HepG2 (cell line): ENCODE measurements at regions not wholly inside any gene's neighbourhood (a gene's known extent, or its start where the extent isn't known, plus 50 kb on each side); places are given as distances from the start of the nearest gene placed in this dataset.

Experiments used
- ATAC-seq: fragments of 200-7000 bp; cut with Tn5 transposase; 3 replicates; pipeline ENCODE4 v1.9.1; 2020; ENCODE audit warnings: mild to moderate bottlenecking, moderate library complexity
- BruUV-seq: library from RNA; stranded (reverse); fragments of 400-500 nt; replicated peaks from 2 replicates; lab custom pipeline; 2021; lab: Mats Ljungman, UMichigan
- CTCF ChIA-PET: fragments of 300-600 bp; formaldehyde crosslinking; extraction: SDS; loops from one replicate; lab custom pipeline; 2021; ENCODE audit warnings: low total read pairs, inconsistent platforms, low intra/inter-chr PET ratio; lab: Yijun Ruan, JAX
- POLR2A ChIA-PET: fragments of 350-600 bp; sonication (Branson Sonifier 250); formaldehyde crosslinking; loops from one replicate; lab custom pipeline; 2020; ENCODE audit warnings: antibody characterized with exemption, inconsistent platforms; lab: Yijun Ruan, JAX
- DNase-seq: peaks from one replicate; pipeline ENCODE4 v3.0.0-alpha.2; 2015; ENCODE audit warnings: low spot score
- FAIRE-seq: peaks from 3 replicates; lab custom pipeline; 2011; peaks lifted over from hg19 to GRCh38; lab: Jason Lieb, UNC
- H2AFZ ChIP-seq: one replicate; pipeline ENCODE4 v1.6.1; 2011; ENCODE audit warnings: low read length, inconsistent platforms
- H3K27ac ChIP-seq: fragments of 300-600 bp; 3 replicates; pipeline ENCODE4 v1.8.0; 2011; ENCODE audit warnings: mixed run types, mild to moderate bottlenecking, mixed read lengths, low read length, inconsistent platforms; ENCODE audit not compliant: insufficient read depth; ENCODE audit errors: extremely low read length
- H3K27me3 ChIP-seq, 2 experiments: fragments of 200-600 bp in 1 of 2; 2 replicates in 1 of 2; 3 replicates in 1 of 2; pipeline versions ENCODE4 v1.6.0 to v1.8.0; 2011; ENCODE audit warnings: low read length in 2 of 2, mild to moderate bottlenecking in 2 of 2, moderate library complexity in 2 of 2, inconsistent platforms in 1 of 2; ENCODE audit not compliant: insufficient read depth in 2 of 2, control insufficient read depth in 1 of 2
- H3K36me3 ChIP-seq, 2 experiments: fragments of 200-600 bp in 1 of 2; replicated peaks in 1 of 2; 2 replicates in 1 of 2; 3 replicates in 1 of 2; pipeline versions ENCODE4 v1.5.1 to v1.8.0; 2011; ENCODE audit warnings: low read length in 2 of 2, inconsistent platforms in 1 of 2; ENCODE audit not compliant: insufficient read depth in 2 of 2, control insufficient read depth in 1 of 2
- H3K4me1 ChIP-seq: 2 replicates; pipeline ENCODE4 v1.5.1; 2012; ENCODE audit warnings: low read length, inconsistent platforms; ENCODE audit not compliant: insufficient read depth
- H3K4me2 ChIP-seq: 2 replicates; pipeline ENCODE4 v1.6.0; 2011; ENCODE audit warnings: low read depth, low read length, inconsistent platforms
- H3K4me3 ChIP-seq, 3 experiments: fragments of 200-600 bp in 1 of 3; sonication (generic), shearing (Covaris generic) in 1 of 3; replicated peaks in 1 of 3; 2 replicates each; pipeline ENCODE4 v1.5.1; 2011 to 2016; ENCODE audit warnings: low read length in 3 of 3, inconsistent platforms in 2 of 3, low read depth in 2 of 3, mild to moderate bottlenecking in 2 of 3, control low read depth in 1 of 3, mixed read lengths in 1 of 3; ENCODE audit not compliant: insufficient read depth in 1 of 3
- H3K79me2 ChIP-seq: one replicate; pipeline ENCODE4 v1.6.1; 2011; ENCODE audit warnings: low read length, inconsistent platforms; ENCODE audit not compliant: insufficient read depth
- H3K9ac ChIP-seq: 2 replicates; pipeline ENCODE4 v1.6.0; 2011; ENCODE audit warnings: mild to moderate bottlenecking, low read depth, low read length, inconsistent platforms; ENCODE audit not compliant: insufficient read depth
- H3K9me3 ChIP-seq: 2 replicates; pipeline ENCODE4 v1.5.1; 2012; ENCODE audit warnings: mild to moderate bottlenecking, low read length
- H4K20me1 ChIP-seq: 2 replicates; pipeline ENCODE4 v1.6.0; 2011; ENCODE audit warnings: inconsistent platforms, mild to moderate bottlenecking, low read length, moderate library complexity; ENCODE audit not compliant: insufficient read depth
- ATF7 ChIP-seq, 2 experiments: fragments of 450-650 bp in 1 of 2; sonication (generic) in 1 of 2; formaldehyde crosslinking in 1 of 2; IDR thresholded peaks; 2 replicates each; pipeline versions ENCODE4 v1.4.0 to v1.6.1; 2016 to 2020; ENCODE audit warnings: antibody characterized with exemption in 1 of 2, mild to moderate bottlenecking in 1 of 2, missing genetic modification reagents in 1 of 2
- BRCA1 ChIP-seq: sonication (generic); formaldehyde crosslinking; IDR thresholded peaks from 2 replicates; pipeline ENCODE4 v1.4.0; 2020; ENCODE audit warnings: missing genetic modification reagents
- MAFF ChIP-seq: IDR thresholded peaks from 2 replicates; pipeline ENCODE4 v1.6.1; 2011; ENCODE audit warnings: low read depth, low read length, improper control_type of control experiment
- MAFK ChIP-seq, 2 experiments: IDR thresholded peaks in 1 of 2; conservative IDR thresholded peaks in 1 of 2; 2 replicates each; pipeline ENCODE4 v1.6.1; 2011; ENCODE audit warnings: improper control_type of control experiment in 2 of 2, low read length in 2 of 2
- PRDM15 ChIP-seq: sonication (generic); formaldehyde crosslinking; IDR thresholded peaks from 2 replicates; pipeline ENCODE4 v1.4.0; 2020; ENCODE audit warnings: missing genetic modification reagents
- ZNF124 ChIP-seq: sonication (generic); formaldehyde crosslinking; IDR thresholded peaks from 2 replicates; pipeline ENCODE4 v1.4.0; 2020; ENCODE audit warnings: missing genetic modification reagents
- ZNF296 ChIP-seq: sonication (generic); formaldehyde crosslinking; conservative IDR thresholded peaks from 2 replicates; pipeline ENCODE4 v1.5.0; 2020; ENCODE audit warnings: mild to moderate bottlenecking, missing genetic modification reagents
- WGBS: methylation state at CpG from one replicate; pipeline ENCODE4 v1.1.6; 2017; ENCODE audit warnings: low lambda C conversion rate; 5-methylcytosine and 5-hydroxymethylcytosine counted together
- in situ Hi-C: cut with HindIII; loops from 2 replicates; pipeline ENCODE4 v1.10.0; 2017; ENCODE audit warnings: low pct_unique_long_range_greater_than_20kb; ENCODE audit not compliant: extremely low pct_ligation_motif_present
- intact Hi-C: fragments of 100-400 bp; cut with micrococcal nuclease; formaldehyde crosslinking; loops from one replicate; pipeline ENCODE4 v1.10.0; 2022; ENCODE audit not compliant: unreplicated experiment

GRCh38 chr18:41461114-41461513 is 493.9 kb upstream of the PIK3C3 start (continued):
- TF ChIP-seq PRDM15, result no peak
- no peak for TF ChIP-seq ZNF124 (CRISPR knock-in tag)

- TF ChIP-seq MAFK (conservative IDR thresholded peaks at IDR 0.05 in 1 of 2, IDR thresholded peaks at IDR 0.05 in 1 of 2; ENCODE audit: low read length in 2 of 2) (peak; percentile 69 to 84; a peak in 3 of 4 replicates), ATF7 (IDR thresholded peaks at IDR 0.05) (no peak), ATF7 (CRISPR knock-in tag; IDR thresholded peaks at IDR 0.05) (no peak), MAFF (peak; percentile 74), ZNF296 (no peak), BRCA1 (CRISPR knock-in tag) (no peak)
- H3K79me2 ChIP-seq, result no peaks in the 10 kb centered on the region
- no peaks in the 10 kb centered on the region for H3K27me3 ChIP-seq
- intact Hi-C loops (no loop called here), in situ Hi-C loops (no loop called here)
- no peaks in the 10 kb centered on the region for H3K9me3 ChIP-seq
- no peak overlapping the region for H3K4me2 ChIP-seq
- no peaks in the 10 kb centered on the region for H4K20me1 ChIP-seq
- POLR2A ChIA-PET, result no interaction called here
- H3K27ac ChIP-seq, result no peak overlapping the region
- no peak overlapping the region for H2AFZ ChIP-seq
- no peak for ATAC-seq
- no TSS peak for BruUV-seq
- FAIRE-seq, result no peak
- CTCF ChIA-PET, result no interaction called here
- 3% methylated on average over 2 of the region's 2 CpGs for WGBS
- no peaks in the 10 kb centered on the region for H3K36me3 ChIP-seq
- H3K4me3 ChIP-seq, result no peak overlapping the region
- H3K4me1 ChIP-seq, result no peaks in the 10 kb centered on the region
- no peak for DNase-seq
- H3K9ac ChIP-seq, result no peak overlapping the region
These were observed 495.4 kb upstream of the PIK3C3 start for GRCh38 chr18:41459656-41460055.
